GM21723 (cell line): ENCODE measurements at regions not wholly inside any gene's neighbourhood (a gene's known extent, or its start where the extent isn't known, plus 50 kb on each side); places are given as distances from the start of the nearest gene placed in this dataset.
"Not testable (repeated sequence)": the region's sequence is repeated elsewhere in the genome, so short reads cannot be mapped to it uniquely, and the experiment has no call there.

ENCODE experiments used
- ATAC-seq: cut with Tn5 transposase; IDR thresholded peaks from one replicate; pipeline ENCODE4 v1.9.1; 2021; ENCODE audit warnings: mild to moderate bottlenecking, moderate library complexity; ENCODE audit not compliant: unreplicated experiment

DNA sequence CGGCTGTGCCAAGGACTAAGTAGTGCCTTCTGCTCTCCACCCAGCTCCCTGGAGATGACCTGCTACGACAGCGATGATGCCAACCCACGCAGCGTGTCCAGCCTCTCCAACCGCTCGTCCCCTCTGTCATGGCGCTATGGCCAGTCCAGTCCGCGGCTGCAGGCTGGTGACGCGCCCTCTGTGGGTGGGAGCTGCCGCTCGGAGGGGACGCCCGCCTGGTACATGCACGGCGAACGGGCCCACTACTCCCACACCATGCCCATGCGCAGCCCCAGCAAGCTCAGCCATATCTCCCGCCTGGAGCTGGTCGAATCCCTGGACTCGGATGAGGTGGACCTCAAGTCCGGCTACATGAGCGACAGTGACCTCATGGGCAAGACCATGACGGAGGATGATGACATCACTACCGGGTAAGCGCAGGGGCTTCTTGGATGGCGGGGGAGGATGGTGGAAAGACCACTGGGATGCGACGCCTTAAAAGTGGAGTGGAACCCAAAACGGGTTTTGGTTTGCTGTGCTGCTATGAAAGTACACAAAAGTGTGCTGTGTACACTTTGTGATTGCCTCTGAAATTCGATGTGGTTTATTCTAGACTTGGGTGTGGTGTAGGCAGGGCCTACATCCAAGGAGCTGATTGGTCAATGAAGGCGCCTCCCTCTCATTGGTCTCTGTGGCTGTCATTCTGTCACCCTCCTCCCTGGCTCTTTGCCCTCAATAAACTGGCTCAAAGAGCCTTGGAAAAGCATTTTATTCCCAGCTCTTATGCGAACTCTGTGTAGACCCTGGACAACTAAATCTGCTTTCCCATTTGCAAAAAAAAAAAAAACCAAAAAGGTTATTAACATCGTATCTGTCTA is 110.4 kb upstream of the IPO9 start:
- ATAC-seq = no peak

- ATAC-seq = no peak
Measured at GRCh38 chr1:201719812-201720521, 109.0 kb upstream of the IPO9 start.

- ATAC-seq = no peak
Measured at GRCh38 chr1:201720522-201720844, 108.5 kb upstream of the IPO9 start.

DNA sequence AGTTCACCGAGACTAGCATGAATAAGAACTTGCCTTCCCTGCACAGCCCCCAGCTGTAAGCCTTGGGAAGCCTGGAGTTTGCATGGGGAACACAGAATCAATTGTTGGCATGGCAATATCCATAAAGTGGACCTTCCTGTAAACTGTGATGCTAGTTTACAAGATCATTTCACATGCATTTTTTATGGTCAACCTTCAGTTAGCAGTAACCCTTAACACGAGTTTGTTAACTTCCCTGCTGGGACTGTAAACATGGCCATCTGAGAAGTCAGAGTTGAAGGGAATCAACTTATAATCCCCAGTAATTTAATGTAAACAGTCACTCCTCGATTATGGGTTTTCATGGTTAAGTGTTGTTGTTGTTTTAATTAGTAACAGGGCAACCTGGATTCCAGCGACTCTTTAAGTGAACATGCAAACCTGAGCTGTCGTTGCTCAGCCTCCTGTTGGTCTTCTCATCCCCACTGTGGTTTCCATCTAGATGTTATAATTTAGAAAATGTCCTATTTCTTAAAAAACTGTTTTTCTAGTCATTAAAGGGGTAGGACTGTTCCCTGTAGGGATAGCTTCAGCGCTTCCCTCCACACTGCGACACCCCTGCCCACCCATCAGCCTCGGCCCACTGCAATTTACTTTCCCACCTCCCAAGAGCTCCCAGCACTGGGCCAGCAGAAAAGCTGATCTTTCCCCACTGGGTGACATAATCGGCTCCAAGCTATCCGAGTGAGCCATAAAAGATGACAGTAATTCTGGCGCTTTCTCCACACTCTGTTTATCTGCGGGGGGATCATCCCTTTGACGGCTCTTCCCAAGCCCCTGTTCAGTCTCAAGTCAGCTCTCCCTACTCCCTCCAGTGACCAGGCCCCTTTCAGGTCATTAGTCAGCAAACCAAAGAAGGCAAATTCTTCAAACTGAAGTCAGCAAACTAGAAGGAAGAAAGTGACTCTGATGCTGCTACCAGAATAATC is 107.6 kb upstream of the IPO9 start:
- no peak for ATAC-seq

DNA sequence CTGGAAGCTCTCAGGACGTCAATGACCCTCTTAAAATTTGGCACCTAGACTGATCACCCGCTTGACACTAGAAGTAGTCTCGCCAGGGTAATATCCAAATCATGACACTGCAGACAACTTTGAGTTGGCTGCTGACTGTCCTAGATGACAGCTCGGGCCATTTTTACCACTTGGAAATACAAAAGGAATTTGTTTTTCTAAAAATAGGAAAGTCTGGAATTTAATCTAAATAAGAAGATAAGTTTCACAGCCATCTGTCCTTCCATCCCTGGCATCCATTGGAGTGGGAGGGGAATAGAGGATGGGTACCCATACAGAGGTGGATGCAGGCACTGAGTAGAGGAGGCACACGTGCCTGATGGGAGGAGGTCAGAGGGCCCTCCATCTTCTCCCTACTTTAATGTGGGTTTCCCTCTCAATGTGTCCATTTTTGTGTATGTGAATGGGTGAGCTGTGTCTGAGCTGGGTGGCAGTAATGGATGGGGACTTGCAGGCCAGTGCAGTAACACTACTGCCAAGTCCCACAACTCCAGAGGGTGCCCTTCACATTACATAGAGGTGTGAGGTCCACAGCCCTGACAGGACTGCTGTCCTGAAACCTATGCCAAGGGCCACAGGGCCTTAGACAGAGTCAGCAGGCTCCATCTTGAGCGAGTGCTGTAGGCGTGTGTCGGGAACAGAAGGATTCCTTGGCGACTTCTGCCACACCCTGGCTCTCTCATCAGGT is 104.8 kb upstream of the IPO9 start:
- ATAC-seq = no peak

GRCh38 chr1:201724766-201725118 is 104.2 kb upstream of the IPO9 start:
- ATAC-seq = no peak

- no peak for ATAC-seq
Measured at GRCh38 chr1:201726700-201727099, 102.3 kb upstream of the IPO9 start.

DNA sequence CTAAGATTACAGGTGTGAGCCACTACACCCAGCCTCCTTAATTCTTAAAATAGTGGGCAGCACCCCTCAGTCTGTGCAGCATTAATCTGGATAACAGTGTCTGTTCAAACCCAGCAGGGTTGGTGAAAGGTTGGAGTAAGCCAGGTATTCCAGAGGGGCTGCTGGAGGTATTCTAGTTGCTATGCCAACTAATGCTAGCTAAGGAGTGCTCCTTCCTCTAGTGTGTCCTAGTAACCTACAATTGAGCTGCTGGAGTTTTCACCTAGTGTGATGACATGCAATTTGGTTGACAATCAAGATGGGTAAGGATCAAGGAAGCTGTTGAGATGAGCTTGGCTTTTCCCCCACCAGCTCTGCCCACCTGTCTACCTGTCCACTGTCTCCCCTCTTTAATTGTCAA is 100.2 kb upstream of the IPO9 start:
- ATAC-seq = no peak

DNA sequence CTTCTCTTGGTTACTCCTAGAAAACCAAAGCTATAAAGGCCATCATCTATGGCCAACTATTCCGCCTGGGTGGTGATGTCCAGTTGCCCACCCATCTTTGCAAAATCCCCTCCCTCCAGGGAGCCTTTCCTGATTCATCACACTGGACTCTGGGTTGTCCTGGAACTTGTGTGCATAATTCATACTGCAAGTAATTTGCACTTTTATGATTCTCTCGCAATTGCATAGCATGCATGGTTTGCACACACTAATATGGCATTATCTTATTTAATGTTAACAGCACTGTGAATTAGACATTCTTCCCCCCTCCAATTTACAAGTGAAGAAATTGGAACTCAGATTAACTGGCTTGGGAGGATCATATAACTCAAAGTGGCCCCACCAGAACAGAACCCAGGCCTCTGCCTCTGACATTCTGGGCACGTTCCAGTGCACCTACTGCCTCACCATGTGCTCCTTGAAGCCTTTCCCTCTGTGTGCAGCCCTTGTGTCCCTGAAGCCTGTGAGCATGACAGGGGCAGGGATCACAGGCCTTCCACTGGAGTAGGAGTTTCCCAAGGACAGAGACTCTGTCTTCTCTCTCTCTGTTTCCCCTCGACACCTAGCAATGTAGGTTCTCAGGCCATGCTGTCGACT is 98.9 kb upstream of the IPO9 start:
- no peak for ATAC-seq

DNA sequence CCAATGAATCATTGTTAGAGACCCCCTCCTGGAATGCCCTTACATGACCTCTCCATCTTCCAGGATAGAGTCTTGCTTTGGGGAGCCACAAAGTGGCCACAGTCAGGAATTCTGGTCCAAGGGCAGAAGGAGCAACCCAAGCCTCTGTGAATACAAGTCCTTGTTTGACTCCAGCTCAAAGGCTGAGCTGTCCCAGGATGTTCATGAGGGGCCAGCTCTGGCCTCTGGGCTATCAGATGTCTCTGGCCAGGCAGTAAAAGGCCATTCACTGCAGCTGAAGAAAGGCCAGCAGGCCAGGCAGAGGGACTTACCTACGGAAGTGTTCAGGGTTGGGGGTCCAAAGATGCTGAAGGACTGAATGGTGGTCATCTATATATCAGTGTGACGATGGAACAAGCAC is 98.3 kb upstream of the IPO9 start:
- ATAC-seq = no peak

GRCh38 chr1:201731142-201731541 is 97.8 kb upstream of the IPO9 start:
- no peak for ATAC-seq

- no peak for ATAC-seq
Measured at GRCh38 chr1:201731592-201731991, 97.4 kb upstream of the IPO9 start.

GRCh38 chr1:201732351-201732750 is 96.6 kb upstream of the IPO9 start:
- ATAC-seq = no peak

DNA sequence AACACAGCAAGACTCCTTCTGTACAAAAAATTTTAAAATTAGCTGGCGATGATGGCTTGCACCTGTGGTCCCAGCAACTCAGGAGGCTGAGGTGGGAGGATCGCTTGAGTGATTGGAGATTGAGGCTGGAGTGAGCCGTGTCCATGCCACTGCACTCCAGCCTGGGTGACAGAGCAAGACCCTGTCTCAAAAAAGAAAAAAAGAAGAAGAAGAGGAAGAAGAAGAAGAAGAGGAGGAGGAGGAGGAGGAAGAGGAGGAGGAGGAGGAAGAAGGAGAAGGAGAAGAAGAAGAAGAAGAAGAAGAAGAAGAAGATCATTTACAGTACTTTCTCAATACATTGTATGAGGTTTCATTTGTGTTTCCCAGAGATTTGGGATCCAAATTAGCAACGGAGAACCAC is 94.7 kb upstream of the IPO9 start:
- ATAC-seq = not testable (repeated sequence)

GRCh38 chr1:201734786-201735185 is 94.2 kb upstream of the IPO9 start:
- ATAC-seq = no peak

GRCh38 chr1:201736707-201737320 is 92.1 kb upstream of the IPO9 start:
- no peak for ATAC-seq

DNA sequence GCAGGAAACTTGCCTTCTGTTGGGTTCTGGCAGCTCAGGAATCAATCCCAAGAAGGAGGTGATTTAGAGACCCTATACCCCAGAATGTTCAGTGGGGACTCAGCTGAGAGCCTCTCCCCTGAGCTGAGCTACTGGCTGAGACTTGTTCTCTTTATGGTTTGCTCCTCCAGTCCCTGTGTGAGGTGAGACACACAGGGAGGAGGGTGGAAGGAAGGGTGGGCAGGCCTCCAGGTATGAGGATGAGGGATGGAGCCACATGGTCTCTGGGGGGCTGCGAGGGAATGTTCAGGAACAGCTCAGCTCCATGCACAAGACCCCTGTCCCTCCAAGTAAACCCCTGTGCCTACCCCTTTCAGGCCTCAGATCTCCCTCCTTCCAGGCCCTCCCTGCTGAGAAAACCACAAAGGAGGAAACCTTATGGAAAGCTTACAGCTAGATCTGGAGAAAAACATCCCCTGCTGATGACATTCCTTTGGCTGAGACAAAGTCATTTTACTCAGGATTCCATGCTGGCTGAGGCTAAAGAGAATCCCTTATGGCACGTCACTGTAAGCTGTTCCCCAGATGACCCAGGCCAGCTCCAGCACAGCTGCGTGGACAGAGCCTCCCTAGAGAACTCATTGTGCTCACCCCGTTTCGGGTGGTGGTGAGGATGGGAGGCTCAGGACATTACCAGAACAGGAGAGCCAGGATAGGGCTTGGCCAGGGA is 91.5 kb upstream of the IPO9 start:
- ATAC-seq = no peak

GRCh38 chr1:201739080-201739479 is 89.9 kb upstream of the IPO9 start:
- no peak for ATAC-seq

DNA sequence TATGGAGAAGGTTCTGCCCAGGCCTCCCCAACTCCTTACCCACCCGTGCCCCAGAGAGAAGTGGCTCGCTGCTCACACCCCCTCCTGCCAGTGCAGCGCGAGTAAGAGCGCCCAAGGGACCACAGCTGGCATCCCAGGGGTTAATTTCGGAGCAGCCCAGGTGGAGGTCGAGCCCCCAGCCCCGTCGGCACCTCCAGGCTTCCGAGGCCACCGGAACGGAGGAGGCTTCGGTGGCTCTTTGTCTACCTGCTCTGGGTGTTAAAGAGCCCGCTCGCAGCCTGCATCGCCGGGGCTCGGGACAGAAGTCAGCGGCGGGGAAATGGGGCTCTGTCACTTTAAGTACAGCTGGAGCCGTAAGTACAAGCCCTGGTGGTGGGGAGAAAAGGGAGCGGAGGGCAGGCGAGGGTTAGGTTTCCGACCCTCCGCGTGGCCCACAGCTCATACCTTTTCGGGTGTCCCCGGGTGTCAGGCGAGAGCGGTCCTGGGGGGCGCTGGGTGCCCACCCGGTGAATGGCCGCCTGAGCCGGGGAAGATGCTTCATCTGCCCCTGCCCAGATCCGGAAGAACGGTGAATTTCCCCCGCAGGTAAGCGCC is 89.4 kb upstream of the IPO9 start:
- peak; percentile 66 for ATAC-seq
